ENCODE measurements at regions not wholly inside any gene's neighbourhood (a gene's known extent, or its start where the extent isn't known, plus 50 kb on each side); places are given as distances from the start of the nearest gene placed in this dataset.

DNA sequence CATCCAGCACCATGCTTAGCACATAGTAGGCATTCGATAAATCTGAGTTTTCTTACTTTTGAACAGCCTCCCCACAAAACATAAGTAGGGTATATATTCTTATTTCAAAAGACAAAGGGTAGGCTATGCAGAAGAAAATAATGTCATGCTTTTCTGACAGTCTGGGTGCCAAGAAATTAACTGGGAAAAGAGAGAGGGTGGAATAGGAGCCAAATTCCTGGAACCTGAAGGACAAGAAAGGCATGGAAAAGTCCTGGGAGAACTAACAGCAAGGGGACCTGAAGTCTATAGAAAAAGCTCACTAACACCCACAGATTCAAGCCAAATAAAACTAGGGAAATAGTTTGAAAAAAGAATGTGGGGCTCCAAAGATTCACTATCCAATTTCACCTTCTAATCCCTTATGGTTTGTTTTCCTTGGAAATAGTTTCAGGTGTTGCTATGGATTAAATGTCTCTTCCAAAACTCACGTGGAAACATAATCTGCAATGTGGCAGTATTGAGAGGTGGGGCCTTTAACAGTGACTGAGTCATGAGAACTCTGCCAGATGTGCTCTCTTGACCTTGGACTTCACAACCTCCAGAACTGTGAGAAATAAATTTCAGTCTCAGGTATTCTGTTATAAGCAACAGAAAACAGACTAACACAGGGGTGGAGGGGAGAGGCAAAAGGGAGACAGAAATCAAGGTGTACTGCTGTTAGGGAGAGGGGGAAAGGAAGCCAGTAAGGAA is 173.3 kb upstream of the ARHGEF9 start:
- no peak for TF ChIP-seq EZH2phosphoT487 (IDR thresholded peaks at IDR 0.05; ENCODE audit: insufficient read depth, low read depth)
- TF ChIP-seq EZH2 (IDR thresholded peaks at IDR 0.05; ENCODE audit: insufficient read depth, poor library complexity, severe bottlenecking) = no peak

Data from GM23248 (cell line).